ENCODE measurements at regions not wholly inside any gene's neighbourhood (a gene's known extent, or its start where the extent isn't known, plus 50 kb on each side); places are given as distances from the start of the nearest gene placed in this dataset.

DNA sequence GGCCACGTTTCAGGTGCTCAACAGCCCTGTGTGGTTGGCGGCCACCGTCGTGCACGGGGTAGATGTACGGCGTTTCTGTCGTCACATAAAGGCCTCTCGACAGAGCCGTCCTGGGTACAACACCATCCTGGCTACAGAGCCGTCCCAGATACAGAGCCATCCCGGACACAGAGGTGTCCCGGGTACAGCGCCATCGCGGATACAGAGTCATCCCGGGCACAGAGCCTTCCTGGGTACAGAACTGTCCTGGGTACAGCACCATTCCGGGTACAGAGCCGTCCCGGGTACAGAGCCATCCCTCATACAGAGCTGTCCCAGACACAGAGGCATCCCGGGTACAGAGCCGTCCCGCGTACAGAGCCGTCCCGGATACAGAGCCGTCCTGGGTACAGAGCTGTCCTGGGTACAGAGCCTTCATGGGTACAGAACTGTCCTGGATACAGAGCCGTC is 222.7 kb upstream of the SOX1 start:
- DNase-seq, result no peak

DNA sequence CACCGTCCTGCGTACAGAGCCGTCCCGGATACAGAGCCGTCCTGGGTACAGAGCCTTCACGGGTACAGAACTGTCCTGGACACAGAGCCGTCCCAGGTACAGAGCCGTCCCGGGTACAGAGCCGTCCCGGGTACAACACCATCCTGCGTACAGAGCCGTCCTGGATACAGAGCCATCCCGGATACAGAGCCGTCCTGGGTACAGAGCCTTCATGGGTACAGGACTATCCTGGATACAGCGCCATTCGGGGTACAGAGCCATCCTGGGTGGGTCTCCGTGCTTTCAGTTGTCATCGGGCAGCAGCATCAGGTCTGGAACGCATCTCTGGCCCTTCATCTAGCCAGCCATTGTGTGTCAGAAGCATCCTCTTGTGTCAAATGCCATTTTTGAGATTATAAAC is 222.3 kb upstream of the SOX1 start:
- DNase-seq, result no peak

DNA sequence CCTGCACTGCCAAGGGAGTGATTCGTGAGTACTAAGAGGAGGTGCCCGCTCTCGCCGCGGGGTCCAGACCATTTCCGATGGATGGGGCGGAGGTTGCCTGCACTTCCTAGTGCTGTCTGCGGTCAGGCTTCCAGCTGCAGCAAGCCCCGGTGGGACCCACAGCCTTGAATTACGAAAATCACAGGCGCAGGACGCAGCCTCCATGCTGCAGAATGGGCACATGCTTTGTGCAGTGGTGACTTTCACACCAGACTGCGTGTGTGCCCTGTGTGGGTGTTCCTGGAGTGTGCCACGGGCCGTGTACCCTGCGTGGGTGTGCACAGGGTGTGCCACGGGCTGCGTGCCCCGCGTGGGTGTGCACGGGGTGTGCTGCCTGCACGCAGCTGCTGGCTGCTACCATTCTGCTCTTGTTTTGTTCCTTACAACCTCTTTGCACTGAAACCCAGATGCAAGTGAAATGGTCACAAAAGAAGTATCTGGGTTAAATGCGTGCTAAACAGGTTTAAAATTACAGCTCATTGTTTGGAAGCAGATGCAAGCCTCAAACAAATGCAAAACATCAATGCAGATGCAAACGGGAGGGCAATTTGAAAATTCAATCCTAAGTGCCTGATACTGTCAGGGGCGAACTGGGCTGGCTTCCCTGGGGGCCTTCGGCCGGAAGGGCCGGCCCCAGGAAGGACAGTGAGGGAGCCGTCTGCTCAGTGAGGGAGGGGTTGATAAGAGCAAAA is 221.2 kb upstream of the SOX1 start:
- no peak for DNase-seq

DNA sequence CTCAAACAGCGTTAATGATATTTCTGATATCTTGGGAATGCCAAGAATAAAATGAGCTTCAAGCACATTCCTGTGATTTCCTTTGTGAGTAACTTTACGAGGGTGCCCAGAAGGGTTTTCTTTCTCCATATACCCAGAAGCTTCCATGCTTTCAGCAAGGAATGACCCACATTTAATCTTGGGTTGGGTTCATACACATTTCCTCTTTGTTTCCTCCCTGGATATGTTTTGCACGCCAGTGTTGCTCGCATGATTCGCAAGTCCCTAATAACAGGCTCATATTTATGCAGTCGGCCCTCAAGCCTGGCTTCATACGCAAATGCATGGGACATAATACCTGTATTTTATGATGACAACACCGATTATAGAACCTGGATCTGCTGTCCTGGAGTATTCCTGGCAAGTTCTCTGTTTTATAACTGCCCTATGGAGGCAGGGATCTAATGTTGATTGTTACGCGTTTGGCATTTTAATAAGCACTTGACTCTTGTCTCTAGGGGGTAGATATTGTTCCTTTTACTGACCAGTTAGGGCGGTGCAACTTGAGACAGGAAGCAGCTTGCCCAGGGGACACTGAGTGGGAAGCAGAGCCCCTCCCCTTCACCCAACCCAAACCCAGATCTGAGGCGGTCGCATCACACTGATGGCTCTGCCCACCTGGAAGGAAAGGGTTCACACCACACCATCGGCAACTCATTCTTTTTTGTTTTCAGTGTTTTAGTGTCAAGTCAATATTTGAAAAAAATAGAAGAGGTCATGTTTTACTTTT is 220.4 kb upstream of the SOX1 start:
- DNase-seq, result no peak

DNA sequence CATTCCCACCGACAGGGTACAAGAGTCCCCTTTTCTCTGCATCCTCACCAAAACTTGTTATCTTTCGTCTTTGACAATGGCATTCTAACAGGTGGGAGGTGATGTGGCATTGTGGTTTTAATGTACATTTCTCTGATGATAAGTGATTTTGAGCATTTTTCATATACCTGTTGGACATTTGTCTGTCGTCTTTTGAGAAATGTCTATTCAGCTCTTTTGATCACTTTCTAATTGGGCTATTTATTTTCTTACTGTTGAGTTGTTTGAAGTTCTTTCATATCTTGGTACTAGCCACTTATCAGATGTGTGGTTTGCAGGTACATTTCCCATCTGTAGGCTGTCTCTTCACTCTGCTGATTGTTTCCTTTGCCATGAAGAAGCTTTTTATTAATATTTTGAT is 219.0 kb upstream of the SOX1 start:
- DNase-seq, result no peak

DNA sequence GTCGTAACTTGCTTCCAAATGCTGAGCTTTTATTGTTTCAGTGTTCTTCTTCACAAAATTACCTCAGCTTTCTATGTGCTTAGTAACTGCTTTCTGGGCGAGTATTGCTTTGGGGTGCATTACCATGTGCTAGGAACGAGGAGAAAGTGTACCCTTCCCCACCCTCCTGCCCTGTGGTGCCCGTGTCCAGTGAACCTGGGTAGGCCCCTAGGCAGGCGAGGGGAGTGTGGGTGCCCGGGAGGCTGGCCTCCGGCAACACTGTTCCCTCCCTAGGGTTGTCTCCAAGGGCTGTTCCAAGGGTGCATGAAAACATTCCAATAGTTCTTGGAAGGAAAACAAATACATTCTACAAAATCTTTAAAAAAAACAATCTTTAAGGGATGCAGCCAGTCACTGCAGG is 216.5 kb upstream of the SOX1 start:
- no peak for DNase-seq

DNA sequence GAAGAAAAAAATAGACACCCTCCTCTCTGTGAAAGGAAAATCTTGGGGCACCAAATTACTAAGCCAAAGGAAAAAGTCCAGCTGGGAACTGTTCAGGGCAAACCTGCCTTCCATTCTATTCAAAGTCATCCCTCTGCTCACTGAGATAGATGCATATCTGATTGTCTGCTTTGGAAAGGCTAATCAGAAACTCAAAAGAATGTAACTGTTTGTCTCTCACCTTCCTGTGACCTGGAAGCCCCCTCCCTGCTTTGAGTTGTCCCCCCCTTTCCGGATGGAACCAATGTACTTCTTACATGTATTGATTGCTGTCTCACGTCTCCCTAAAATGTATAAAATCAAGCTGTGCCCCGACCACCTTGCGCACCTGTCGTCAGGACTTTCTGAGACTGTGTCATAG is 216.0 kb upstream of the SOX1 start:
- DNase-seq, result no peak

DNA sequence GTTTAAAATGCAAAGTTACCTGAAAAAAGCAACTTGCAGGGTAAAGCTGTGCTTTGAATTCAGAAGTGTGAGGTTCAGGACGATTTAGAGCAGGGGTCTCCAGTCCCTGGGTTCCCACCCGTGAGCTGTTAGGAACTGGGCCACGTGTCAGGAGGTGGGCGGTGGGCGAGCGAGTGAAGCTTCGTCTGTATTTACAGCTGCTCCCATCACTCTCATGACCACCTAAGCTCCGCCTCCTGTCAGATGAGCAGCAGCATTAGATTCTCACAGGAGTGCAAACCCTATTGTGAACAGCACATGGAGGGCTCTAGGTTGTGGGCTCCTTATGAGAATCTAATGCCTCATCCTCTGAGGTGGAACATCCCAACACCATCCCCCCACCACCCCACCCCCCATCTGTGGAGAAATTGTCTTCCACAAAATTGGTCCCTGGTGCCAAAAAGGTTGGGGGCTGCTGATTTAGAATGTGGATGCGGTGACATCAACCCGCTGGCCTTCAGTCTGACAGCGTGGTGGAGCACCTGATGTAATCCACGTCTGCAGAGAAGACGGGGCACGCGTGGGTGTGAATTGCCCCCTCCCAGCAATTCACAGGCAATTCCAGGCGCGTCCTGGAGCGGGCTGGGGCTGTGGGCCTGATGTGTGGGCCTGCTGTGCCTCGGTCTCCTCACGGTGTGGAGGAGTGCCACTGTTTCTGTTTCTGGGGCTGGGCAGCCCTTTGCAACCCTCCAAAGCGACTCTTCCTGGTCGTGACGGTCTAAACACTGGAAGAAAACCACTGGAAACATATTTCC is 214.0 kb upstream of the SOX1 start:
- DNase-seq, result no peak

DNA sequence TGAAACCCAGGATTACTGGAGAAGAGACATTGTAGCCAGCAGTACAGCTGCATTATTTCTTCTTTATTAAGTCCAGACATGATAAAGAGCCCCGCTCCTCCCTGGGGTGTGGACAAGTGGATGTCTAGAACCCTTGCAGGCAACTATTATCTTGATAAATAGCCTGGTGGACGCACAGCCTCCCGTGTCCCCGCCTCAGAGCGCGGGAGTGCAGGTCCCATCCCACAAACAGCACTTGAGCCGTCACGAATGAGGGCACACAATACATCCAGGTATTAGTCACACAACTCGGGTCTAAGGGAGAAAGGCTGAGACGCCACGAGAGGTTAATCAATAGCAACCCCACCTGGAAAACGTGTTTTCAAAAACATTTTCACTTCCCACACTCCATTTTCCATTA is 213.2 kb upstream of the SOX1 start:
- no peak for DNase-seq

DNA sequence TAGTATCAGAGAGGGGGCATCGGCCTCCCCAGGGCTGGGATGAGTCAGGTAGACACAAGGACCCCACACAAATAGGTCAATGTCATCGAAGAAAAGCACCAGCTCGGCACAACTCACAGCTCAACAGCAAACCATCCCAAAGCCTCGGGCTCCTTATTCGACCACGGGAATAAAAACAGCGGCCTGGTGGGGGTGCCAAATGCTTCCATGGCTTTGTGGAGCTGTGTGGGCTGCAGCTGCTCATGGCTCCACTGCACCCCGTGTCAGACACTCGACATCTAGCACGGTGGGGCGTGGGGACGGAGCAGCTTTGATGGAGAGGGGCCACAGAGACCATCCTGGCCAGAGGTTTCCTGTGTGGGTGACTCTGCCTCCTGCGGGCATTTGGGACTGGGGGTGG is 212.5 kb upstream of the SOX1 start:
- no peak for DNase-seq

DNA sequence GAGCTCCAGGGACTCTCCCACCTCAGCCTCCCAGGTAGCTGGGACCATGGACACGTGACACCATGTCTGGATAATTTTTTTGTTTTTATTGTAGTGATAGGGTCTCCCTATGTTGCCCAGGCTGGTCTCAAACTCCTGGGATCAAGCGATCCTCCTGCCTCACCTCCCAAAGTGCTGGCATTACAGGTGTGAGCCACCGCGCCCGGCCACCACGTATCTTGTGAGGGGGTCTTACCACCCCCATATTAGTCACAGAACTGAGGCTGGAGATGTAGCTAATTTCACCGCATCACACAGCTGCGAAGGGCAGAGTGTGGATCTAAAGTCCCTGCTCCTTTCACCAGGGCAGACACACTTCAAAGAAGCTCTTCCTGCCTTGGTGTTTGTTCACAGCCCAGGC is 211.8 kb upstream of the SOX1 start:
- no peak for DNase-seq

DNA sequence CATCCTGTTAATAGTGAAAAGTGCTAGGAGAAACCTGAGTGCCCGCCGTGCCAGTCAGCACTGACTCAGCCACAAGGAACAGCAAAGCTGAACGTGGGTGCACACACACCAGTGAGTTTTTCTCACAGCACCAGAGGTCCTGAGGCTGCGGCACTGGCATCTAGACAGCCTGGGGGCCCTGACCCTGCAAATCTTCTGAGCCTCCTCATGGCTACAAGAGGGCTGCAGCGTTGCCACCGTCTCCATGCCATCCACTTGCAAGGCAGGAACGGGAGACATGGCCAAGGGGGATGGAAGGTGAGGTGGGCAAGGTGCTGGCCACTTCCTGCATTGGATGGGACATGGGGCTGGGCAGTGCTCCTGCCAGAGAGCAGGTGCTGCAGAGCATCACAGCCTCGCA is 211.2 kb upstream of the SOX1 start:
- no peak for DNase-seq

DNA sequence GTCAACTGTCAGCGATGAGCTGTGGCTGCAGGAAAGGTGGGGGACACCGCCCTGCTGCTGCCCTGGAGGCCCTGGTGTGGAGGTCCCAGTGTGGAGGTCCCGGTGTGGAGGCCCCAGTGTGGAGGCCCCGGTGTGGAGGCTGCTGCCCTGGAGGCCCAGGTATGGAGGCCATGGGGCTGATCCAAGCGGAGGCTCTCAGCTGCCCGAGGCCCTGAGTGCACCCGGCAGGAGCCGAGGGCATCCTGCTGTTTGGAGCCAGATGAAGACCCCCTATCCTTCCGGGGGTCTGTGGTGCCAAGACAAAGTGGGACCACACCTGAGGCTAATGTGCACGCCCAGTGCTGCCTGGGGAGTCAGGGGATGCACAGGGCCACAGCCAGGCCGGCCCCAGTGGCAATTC is 210.4 kb upstream of the SOX1 start:
- DNase-seq, result no peak

DNA sequence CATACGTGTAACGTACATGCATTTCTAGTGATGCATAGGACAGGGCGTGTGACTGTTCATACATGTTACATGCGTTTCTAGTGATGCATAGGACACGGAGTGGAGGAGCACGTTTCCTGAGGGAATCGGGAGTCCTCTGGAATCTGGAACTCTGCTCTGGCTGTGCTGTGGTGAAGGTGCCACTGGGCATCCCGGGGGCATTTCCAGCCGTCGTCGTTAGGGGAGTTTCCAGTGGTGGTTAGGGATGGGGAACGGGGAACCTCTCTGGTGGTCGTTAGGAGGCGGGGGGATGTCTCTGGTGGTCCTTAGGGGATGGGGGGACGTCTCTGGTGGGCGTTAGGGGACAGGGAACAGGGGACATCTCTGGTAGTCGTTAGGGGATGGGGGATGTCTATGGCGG is 209.6 kb upstream of the SOX1 start:
- DNase-seq, result no peak

DNA sequence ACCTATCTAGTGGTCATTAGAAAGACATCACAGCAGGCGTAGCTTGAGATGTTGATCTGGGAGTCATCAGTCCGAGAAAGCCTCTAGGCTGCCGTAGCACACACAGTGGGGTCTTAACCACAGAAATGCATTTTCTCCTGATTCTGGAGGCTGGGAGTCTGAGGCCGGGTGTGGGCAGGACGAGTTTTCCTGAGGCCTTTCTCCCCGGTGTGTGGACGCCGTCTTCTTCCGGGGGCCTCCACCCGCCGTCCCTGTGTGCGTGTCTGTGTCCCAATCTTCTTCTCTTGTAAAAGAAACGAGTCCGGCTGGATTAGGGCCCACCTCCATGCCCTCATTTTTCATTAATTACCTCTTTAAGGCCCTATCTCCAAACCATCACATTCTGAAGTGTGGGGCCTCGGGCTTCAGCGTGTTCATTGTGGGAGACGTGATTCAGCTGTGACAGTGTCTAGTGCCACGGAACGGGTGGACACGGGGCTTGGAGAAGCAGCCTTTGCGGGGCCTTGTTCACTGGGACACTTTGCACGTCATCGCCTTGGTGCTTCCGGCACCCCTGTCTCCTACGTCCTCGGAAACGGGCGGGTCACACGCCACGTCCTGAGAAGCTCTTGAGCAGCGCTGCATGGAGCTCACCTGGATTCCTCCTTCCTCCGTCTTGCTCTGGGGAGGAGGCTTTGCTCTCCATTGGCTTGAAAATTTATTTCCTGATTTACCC is 208.9 kb upstream of the SOX1 start:
- no peak for DNase-seq

DNA sequence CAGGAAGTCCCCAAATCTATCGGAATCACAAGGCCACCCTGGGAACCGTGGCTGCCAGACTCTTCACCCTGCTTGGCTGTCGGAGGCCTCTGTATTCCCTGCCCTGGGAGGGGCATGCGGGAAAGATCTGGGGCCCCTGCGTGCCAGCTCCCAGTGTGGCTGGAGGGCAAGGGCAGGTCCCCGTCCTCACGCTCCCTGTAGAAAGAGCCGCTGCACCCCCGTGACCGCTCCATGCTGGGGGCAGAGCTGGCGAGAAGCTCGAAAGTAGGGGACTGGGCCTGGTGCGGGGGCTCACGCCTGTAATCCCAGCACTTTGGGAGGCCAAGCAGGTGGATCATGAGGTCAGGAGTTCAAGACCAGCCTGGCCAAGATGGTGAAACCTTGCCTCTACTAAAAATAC is 208.4 kb upstream of the SOX1 start:
- DNase-seq, result no peak

DNA sequence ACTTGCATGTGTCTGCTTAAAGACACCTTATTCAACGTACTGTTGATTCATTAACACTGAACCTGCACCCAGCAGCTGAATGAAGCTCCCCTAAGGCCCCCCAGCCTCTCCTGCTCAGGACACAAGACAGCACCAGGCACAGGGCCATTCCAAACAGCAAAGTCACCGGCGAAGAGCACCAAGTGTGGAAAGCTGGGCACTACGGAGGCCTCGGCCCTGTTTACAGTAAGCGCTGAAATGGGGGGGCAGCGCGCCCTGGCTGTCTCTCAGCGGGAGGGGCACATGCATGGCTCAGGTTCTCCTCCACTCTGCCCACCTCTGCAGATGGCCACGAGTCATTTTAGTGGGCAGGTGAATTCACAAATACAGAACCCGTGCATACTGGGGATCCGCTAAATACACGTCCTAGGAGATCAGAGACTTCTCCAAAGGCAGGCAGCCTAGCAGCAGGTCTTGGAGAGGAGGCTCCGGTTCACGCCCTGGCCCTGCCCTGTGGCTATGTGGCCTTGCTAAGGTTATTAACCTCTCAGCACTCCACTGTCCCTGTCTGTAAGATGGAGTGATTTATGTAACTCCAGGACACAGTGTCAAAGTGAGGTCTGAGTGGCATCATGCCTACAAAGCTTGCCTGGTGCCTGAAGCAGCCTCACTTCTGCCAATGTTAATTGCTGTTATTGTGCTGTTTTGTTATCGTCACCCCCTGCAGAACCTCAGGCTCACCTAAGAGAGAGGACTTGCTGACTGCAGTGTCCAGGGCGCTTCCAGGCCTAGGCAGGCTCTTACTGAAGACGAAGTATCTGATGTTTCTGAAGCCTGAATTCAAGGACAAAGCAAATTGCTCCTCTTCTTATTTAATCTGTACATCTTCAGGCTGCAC is 207.4 kb upstream of the SOX1 start:
- no peak for DNase-seq

DNA sequence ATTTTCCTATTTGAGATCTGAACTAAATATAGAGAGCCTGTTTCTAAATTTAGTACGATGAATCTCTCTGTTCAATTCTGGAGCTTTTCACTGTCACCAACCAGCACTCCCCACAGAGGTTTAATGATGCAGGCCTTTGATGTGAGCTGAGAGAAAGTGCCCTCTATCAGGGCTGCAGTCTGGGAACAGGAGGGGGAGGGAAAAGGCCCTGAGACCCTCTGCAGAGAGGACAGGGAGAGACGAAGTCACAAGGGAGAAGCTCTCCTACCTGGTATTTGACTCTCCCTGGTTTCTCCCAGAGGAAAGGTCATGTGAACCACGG is 206.8 kb upstream of the SOX1 start:
- DNase-seq, result no peak

DNA sequence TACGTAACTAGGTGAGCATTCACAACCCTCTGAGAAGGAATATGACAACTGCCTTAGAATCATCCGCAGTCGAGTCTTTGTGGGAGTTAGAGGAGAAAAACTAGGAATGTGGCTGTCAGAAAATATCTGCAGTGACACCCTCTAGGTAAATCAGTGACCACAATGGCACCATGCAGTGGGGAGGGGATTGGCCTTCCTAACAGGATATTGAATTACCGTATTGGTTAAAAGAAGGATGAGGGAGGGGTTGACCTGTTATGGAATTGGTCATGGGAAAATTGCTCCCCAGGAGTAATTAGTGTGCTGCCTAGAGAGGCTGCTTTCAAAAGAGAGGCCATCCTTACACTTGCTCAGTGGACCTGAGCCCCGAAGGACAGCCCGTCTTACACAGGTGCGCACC is 205.6 kb upstream of the SOX1 start:
- no peak for DNase-seq

DNA sequence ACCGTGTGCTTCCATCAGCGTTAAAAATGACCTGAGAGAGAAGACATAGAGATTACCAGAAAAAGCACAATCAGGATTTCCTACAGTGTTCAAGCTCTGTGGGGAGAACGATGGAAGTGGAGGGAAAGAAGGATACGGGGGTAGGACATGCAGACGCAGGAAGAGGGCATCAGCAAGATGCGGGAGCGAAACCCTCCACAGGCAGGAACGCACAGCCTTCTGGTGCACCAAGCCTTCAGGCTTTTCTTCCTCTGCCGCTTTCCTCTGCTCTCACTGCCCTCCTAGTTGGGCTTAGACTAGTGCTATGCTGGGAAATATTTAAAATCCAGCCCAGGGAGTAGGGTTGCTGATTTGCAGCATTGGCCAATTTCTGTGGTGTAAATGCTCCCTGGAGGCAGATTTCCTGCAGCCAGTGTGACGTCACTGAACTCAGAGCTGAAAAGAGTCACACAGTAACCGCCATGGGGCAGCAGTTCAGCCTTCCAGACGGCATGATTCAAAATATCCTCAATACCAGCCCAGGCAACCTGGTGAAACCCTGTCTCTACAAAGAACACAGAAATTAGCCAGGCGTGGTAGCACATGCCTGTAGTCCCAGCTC is 205.1 kb upstream of the SOX1 start:
- DNase-seq, result no peak

DNA sequence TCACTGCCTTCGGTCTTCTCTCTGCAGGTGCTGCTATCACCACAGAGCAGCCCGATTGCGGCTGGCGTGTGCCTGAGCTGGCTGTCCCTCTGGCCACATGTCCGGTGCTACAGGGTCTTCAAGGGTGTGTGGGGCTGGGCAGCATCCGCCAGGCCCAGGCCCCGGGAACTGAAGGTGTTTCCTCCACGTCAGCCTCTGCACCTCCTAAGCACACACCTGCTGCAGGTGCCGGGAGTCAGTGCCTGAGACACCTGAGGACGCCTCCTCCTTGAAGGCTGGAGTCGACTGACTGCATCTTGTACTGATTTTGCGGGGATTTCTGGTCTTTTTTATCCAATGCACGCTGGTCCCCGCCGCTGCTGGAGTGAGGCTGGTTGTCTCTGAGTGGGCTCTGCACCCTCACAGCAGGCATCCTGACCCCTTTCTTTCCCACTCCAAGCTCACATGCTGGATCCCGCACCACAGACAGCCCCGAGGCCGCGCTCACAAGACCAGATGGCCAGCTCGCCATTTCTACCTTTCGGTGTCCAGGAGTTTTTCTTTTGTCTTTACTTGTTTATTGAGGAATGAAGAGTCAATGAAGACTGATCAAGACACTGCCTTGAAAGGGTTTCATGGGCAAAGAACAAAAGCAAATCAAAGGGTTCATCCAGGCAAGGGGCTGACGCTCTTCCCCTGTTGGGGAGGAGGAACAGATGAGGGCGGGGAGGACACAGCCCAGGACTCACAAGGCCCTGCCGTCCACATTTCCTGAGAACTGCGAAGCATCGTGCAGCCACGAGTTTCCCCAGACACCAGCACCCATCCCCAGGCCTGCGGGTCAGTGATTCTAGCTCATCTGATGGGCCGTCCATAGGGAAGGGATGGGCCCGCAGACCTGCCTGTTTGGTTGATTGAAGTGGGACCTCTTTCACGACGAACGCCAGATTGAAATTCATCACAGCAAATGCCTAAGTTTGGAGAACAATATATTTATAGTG is 203.8 kb upstream of the SOX1 start:
- DNase-seq, result no peak

Data from GF-D8 (cell line).